C4-2B (cell line): ENCODE measurements at regions not wholly inside any gene's neighbourhood (a gene's known extent, or its start where the extent isn't known, plus 50 kb on each side); places are given as distances from the start of the nearest gene placed in this dataset.

Source experiments
- ZFX ChIP-seq: fragments of 450-650 bp; IDR thresholded peaks from 2 replicates; pipeline ENCODE4 v1.6.1; 2017
- TF ChIP-seq, protein P1 (sequence below): fragments of 450-650 bp; conservative IDR thresholded peaks from 2 replicates; pipeline ENCODE4 v1.5.1; 2017; ENCODE audit warnings: mild to moderate bottlenecking

DNA sequence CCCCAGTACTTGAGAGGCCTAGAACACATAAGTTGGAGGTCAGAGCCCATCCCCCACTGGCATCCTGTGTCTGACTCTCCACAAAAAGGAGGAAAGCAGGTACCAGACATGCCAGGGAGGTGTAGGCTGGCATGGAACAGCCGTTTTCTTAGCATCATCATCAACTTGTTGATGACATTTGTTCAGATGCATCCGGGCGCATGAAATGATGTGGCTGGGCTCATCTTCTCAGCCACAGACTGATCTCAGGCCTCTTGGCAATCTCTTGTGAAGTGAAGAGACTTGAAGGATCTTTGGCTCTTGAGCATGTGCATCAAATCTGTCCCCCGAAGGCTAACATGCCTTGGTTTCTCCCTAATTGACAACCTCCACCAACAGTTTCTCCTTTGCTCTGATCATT is 243.3 kb downstream of the TSN start:
- TF ChIP-seq, protein P1, sequence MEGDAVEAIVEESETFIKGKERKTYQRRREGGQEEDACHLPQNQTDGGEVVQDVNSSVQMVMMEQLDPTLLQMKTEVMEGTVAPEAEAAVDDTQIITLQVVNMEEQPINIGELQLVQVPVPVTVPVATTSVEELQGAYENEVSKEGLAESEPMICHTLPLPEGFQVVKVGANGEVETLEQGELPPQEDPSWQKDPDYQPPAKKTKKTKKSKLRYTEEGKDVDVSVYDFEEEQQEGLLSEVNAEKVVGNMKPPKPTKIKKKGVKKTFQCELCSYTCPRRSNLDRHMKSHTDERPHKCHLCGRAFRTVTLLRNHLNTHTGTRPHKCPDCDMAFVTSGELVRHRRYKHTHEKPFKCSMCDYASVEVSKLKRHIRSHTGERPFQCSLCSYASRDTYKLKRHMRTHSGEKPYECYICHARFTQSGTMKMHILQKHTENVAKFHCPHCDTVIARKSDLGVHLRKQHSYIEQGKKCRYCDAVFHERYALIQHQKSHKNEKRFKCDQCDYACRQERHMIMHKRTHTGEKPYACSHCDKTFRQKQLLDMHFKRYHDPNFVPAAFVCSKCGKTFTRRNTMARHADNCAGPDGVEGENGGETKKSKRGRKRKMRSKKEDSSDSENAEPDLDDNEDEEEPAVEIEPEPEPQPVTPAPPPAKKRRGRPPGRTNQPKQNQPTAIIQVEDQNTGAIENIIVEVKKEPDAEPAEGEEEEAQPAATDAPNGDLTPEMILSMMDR = no peak
- TF ChIP-seq ZFX = no peak
